NOMO-1 treated with dmso at 0.1 percent for 144 hours (cell line): ENCODE measurements at regions not wholly inside any gene's neighbourhood (a gene's known extent, or its start where the extent isn't known, plus 50 kb on each side); places are given as distances from the start of the nearest gene placed in this dataset.

Source experiments
- DNase-seq: peaks from one replicate; lab custom pipeline; 2025; ENCODE audit not compliant: unreplicated experiment; lab: John Stamatoyannopoulos, UW

DNA sequence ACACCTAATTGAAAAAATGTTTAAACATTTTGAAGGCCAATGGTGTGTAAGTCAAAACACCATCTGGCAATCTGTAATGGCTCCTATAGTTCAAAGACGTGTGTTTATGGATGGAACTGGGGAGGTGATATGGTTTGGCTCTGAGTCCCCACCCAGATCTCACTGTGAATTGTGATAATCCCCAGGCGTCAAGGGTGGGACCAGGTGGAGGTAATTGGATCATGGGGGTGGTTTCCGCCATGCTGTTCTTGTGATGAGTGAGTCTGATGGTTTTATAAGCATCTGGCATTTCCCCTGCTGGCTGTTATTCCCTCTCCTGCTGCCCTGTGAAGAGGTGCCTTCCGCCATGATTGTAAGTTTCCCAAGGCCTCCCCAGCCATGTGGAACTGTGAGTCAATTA is 52.2 kb downstream of the ADRA2C start:
- DNase-seq = no peak

DNA sequence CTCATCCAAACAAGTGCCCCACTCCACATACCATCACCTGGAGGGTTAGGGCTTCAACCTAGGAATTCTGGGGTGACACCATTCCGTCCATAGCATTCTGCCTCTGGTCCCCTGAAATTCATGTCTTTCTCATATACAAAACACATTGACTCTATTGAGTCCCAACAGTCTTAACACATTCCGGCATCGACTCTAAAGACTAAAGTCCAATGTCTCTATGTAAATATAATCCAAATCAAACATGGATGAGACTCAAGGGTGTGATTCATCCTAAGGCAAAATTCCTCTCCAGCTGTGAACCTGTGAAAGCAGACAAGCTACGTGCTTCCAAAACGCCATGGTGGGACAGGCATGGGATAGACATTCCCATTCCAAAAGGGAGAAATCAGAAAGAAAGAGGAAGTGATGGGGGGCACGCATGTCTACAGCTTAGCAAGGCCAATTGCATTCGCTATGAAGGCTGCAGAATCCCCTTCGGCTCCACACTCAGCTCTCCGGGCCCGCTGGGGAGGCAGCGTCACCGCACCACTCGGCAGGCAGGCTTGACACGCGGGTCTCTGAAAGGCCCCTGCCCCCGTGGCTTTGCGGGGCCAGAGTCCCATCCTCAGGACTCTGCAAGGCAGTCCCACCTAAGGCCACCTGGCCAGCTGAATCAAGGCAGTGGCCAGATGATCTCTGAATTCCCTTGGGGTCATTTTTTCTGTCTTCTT is 53.2 kb downstream of the ADRA2C start:
- DNase-seq = no peak

DNA sequence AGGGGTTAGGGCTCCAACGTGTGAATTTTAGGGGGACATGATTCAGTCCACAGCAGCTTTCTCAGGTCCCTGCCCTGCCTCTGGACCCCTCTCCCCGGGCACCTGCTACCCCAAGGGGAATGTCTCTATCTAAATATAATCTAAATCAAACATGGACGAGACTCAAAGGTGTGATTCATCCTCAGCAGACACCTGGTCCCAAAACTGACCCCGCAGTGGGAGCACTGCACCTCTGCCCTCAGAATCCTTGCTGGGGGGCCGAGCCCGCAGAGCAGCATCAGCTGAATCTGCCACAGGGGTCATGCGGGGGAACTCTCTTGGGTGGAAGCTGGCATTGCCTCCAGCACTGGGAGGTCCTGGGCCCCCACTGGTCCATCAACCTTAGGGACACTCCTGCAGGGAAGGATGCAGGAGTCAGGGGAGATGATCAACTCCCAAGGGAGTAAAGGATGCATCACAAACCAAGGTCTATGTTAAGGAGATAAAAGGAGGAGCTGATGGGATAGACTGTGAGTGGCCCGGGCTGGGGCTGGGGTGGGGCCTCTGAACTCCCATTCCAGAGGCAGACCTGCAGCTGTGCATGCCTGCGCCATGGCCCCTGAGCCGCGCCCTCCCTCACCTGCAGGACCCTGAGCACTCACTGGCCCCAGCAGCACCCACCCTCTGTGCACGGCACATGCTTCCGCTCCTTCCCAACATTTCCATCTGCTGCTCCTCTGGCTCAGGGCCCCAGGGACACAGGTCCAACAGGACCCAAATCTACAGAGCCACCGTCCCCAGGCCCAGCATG is 54.0 kb downstream of the ADRA2C start:
- DNase-seq = no peak

DNA sequence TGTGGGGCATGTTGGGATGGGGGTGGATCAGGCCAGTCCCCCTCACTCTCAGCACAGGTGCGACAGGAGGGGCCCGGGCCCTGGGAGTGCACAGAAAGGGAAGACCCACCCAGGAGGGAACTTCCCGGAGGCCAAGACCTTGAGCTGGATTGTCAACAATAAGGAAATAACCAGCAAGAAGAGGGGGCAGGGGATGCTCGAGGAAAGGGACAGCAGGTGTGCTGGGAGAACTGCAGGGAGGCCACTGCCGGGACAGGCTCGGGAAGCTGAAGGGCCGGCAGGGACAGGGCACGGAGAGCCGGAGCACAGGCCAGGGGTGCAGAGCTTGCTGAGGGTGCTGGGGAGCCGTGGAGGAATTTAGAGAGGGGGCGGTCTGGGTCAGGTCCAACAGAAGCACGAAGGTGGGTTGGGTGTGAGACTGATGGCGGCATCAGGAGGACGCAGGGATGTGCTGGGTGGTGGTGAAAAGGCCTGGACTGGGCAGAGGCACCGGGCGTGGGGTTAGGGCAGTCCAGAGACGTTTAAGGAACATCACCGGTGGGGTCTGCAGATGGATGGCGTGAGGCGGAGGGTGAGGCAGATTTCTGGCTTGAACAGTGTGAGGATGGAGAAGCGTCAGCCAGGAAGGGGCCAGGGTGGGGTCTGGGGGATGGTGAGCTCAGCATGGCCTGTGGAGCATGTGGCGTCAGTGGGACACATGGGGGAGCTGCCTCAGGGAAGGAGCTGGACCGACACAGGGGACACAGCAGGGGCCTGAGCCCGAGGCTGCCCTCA is 54.8 kb downstream of the ADRA2C start:
- no peak for DNase-seq

DNA sequence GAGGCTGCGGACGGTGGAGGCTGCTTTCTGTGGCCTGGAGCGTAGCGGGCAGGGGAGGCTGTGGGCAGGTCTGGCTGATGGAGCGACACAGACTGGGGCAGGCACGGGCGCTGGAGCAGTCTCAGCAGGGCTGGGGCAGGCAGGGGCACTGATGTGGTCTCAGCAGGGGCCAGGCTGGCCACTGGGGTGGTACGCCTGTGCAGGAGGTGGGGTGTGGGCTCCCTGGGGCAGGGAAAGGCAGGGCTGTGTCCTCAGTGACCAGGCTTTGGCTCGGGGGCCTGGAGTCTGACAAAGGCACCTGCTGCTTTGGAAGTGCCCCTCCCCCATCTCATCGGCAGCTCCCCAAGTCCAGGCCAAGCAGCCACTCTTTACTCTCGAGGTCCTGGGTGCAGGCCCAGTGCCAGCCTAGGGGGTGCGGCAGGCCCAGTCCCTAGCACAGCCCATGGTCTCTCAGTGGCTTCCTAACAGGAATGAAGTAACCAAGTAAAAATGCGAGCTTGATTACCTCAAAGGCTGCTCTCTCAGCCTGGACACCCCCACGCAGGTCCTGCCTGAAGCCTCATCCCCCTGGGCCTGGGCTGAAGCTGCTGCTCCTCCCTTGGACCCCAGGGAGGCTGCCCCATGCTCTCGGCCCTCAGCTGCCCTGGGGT is 55.5 kb downstream of the ADRA2C start:
- no peak for DNase-seq

DNA sequence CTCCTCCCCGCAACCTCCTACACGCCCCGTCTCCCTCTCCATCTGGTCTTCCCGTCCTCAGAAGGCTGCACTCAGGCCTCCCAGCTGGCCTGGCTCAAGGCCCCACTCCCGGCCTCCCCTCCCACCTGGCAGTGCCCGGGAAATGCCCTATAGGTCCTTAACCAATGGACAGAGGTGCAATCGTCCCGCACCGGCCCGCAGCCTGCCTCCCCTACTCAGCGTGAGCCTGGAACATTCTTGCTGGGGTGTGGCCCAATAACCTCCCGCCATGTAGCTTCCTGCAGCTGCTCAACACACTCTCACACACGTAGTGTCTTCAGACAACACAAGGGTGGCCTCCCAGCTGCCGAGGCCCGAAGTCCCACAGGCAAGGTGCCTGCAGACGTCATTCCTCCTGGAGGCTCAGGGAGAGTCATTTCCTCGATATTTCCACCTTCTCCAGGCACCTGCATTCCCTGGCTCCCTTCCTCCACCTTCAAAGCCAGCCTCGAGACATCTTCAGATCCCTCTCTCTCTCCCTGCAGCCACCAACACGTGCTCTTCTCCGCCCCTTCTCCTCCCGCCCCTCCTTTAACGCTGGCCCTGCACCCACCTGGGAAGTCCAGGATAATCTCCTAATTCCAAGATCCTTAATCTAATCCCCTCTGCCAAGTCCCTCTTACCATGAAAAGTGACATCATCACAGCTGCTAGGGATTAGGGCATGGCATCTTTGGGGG is 56.2 kb downstream of the ADRA2C start:
- DNase-seq = no peak

DNA sequence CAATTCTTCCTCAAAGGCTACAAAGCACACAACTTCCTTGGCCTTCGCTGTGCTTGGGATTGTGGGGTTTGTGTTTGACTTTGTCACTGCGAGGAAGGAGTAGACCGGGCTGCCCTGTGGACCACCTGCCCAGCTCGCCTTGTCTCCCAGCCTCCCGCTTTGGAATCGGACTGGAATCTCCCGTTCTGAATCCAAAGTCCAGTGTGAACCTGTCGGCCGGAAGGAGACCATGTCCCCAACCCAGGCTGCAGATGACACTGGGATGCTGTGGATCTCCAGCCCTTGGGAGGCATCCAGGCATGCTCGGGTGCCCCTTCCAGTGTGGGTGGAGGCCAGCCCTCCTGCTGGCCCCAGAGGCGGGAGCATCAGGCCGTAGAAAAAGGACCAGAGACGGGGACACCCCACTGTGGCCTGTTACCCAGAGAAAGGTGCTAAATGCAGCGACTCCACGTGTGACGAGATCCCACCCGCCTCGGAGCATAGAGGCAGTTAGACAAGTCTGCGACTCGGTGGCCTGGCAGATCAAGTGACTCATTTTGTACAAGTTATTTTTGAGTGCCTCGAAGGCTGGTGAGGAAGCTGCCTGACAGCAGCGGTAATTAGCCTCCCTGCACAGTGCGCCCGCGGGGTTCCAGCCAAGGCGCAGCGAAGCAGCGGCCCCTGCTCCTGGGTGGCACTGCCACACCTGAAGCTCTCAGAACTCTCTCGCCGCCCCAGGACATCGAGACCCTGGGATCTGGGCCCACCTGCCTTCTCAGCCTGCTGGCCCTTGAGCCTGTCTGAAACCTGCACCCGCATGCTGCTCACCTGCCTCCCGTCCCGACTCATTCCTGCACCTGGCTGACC is 57.5 kb downstream of the ADRA2C start:
- DNase-seq = no peak

DNA sequence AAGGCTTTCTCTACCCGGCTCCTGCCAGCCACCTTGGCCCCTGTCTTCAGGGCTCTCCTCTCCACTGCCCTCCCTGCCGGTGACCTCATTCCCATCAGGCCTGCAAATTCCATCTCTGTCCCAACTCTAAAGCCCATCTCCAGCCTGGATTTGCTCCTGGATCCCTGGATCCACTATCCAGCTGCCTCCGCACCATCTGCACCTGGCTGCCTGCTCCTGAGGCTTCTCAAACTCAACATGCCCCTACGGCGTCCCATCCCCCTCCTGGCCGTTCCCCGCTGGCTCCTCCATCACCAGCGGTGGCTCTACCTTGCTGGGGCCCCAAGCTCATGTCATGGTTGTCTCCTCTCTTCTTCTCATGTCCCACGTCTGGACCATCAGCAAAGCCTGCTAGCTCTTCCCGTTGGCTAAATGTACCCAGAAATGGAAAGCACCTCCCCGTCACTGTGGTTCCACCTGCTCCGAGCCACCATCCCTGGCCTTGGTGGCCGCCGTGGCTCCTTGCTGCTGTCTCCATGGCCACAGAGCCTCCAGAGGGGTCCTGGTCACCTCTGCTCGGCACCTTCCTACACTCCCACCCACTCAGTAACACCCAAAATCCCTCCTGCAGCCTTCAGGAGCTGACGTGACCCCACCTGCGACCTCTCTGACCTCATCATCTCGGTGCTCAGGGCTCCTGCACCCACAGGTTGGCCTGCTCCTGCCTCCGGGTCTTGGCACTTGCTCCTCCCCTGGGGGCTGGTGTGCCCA is 58.5 kb downstream of the ADRA2C start:
- no peak for DNase-seq

DNA sequence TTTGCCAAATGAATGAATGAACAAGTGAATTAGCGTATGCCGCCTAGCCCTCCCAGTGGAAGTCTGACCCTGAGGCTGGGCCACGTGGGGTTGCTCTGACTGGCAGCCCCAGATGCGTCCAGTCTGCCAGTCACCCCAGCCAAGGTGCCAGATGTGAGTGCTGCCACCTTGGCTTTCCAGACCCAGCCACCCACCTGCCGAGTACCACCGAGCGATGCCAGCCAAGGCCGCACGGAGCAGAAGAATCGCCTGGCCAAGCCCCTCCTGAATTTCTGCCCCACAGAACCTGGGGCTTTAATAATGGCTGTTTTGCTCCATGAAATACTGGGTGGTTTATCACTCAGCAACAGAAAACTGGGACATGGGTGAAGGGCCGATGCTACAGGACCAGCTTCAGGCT is 59.3 kb downstream of the ADRA2C start:
- no peak for DNase-seq

DNA sequence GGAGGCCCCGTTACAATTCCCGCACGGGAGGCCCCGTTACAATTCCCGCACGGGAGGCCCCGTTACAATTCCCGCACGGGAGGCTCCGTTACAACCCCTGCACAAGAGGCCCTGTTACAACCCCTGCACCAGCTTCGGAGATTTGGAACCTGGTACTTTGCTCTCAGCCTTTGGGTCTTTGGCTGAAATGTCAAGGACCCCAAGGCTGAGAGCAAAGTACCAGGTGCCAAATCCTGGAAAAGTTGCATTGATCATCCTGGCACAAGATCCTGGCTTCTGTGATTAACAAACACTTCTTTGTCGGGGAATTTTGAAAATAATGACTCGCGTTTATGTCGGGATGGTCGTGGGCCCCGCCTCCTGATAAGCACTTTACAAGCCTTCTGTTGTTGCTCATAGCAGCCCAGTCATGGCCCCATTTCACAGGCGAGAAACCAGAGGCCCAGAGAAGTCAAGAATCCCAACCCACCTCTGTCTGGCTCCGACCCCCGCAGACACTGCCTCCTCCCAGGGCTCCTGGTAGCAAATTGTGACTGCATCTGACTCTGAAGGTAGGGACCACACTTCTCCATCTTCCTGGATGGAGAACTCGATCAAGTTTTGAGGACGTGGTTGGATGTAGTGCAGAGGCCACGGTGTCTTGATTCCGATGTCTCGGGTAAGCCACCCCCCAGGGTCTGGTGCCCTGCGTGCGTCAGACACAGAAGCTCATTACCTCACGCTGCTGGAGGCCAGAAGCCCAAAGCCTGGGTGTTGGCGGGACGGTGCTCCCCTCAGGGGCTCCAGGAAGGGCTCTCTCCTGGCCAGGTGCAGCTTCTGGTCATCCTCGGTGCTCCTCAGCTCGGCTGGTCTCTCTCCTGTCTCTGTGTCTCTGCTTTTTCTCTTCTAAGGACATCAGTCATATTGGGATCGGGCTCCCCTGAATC is 60.3 kb downstream of the ADRA2C start:
- DNase-seq = no peak

DNA sequence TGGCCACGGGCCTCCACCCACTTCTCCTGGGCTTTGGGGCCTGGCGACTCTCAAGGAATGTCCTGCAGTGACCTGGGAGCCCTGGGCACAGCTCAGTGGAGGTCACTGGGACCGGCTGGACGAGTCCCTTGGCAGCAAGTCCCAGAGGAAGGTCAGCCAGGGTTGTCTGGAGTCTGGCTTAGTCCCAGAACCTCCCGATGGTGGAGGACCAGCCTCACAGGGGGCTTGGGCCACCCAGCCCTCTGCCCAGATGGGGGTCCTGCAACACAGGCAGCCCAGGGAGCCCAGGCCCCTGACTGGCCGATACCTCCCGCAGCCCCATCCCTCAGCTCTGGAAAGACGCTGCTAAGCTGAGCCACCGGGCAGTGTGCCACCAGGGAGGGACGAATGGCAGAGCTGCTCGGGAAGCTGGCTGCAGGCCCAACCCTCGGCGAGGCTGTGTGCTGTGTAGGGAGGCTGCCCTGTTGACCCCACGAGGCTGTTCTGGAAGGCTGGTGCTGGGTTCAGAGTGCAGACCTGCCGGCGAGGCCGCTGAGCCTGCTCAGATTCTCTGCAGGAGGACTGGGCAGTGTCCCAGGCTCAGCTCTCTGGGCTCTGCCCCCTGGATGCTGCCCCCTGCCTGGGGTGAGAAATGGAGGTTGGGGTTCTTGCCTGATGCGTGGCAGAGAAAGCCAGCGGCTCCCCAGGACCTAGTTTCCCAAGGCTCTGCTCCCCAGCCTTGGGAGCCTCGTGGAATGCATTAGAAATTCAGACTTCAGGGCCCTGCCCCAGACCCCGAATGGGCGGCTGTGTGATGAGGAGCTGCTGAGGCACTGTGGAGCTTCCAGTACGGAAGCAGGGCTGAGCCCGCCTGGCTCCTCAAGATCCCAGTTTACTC is 61.7 kb downstream of the ADRA2C start:
- DNase-seq = no peak

DNA sequence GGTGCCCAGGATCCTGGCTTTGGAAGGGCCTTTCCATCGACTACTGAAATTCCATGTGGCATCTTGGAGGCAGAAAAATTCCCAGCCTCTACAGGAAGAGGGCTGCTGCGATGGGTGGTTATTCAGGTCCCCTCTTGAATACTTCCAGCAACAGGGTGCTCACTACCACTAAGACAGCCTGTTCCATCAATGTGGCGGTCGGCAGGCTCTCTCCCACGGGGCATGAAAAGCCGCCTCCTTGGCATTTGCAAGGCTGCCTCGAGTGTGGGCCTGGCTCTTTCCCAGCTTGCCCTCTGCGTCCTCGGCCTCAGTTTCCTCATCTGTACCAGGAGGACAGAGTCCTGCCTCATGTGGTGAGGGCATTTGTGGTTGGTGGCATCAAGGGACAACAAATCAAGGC is 62.4 kb downstream of the ADRA2C start:
- no peak for DNase-seq

DNA sequence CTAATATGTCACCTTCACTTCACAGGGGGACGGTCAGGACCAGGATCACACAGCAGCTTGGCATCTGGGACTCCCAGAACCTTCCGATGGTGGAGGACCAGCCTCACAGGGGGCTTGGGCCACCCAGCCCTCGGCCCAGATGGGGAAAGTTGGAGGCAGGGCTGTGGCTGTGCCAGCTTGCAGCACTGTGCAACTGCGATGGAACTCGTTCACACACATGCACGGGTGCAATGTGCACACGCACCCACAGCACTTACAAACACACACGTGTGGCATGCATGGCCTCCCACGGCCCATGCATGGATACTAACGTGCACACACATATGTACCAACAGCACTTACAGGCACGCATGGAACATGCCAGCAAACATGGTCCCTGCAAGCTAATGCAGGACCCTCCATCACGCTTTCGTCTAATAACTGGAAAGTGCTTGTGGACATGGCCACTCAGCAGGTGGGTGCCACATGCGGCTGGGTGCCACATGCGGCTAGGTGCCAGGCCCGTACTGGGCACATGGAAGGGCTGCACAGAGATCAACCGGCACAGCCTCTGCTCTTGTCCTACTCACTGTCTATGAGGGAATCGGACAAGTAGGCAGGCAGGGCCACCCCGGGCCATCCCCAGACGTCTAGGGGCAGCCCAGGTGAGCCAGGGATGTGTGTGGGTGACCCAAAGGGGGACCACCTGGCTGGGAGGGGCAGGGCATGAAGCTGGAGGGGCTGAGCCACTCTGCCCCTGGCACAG is 63.2 kb downstream of the ADRA2C start:
- no peak for DNase-seq

DNA sequence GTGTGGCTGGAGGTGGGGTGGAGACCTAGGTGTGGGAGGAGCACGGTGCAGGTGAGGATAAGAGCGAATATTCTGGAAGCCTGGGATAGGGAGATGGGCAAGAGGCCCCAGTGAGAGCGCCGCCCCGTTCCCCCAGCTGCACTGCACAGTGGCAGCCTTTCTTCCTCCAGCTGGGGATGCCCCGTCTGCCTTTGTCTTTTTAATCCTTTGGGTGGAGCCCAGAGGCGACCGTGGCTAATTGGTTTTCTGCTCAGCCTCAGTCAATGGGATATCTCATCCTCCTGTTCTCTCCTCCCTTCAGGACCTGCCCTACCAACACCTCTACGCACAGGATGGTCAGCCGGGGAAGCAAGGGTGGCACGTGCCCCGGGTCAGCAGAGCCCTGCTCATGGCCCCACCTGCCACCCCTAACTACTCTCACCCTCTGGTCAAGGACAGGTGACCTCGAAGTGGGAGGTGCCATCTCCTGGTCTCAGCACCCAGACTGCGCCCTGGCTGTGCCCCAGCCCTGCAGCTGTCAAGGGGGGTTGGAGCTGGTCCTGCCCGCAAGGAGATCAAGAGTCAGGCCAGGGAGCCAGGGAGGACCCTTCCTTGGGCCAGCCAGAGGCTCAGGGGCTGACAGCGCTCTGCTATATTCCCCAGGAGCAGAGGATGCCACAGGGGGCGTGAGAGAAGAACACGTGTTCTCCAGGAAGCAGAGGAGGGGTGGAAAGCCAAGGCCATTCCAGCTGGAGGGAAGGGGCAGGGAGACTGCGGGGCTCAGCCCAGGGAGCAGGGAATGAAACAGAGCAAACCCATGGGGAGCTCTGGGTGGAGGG is 64.0 kb downstream of the ADRA2C start:
- DNase-seq = no peak

DNA sequence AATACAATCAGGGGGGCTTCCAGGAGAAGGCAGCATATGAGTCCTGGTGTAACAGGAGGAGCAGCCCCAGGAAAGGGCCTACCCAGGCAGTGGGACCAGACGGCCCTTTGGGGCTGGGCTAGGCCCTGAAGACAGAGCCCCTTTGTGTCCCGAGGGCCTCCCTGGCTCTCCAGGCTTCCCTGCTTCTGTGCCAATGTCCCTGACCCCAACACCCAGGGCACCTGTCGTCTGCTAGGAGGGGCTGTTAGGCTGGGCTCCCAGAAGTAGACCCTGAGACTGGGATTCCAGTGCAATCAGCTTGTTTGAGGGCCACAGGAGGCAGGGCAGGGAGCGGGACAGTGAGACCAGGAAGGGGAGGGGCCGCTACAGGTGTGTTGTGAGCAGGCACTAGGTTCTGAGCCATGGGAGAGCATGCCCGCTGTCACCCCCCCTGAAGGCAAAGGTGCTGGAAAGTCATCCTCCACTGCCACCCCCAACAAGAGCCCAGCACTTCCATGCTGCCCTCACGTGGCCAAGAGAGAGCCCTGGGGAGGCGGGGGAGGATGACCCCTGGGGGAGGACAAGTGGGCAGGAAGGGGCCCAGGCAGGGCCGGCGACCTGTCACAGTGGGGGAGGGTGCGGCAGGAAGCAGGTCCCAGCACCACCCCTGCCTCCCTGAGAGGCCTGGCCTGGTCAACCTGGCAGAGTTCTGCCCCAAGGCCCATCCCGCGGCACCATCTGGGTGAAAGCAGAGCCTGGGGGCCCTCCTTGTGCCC is 64.8 kb downstream of the ADRA2C start:
- DNase-seq = no peak
